Adrenal gland (tissue), 5 donors: ENCODE measurements at regions not wholly inside any gene's neighbourhood (a gene's known extent, or its start where the extent isn't known, plus 50 kb on each side); places are given as distances from the start of the nearest gene placed in this dataset.

Experiments
- POLR2A ChIP-seq, 2 donors: fragments of 450-650 bp; IDR thresholded peaks; one replicate each; pipeline ENCODE4 v1.6.1; 2017; ENCODE audit warnings: antibody characterized with exemption in 2 of 2, mild to moderate bottlenecking in 2 of 2, moderate library complexity in 1 of 2
- TF ChIP-seq, protein P1 (sequence below), 6 experiments: fragments of 450-650 bp in 4 of 6; fragments of 200-600 bp in 2 of 6; sonication (generic) in 1 of 6; IDR thresholded peaks; 1 replicate in 5 of 6; 2 replicates in 1 of 6; pipeline versions ENCODE4 v1.5.1 to v1.8.0; 2016 to 2021; ENCODE audit warnings: antibody characterized with exemption in 6 of 6, mild to moderate bottlenecking in 2 of 6, moderate library complexity in 1 of 6
- donor health status: DM: no; HTN: no; CAD: no.

- TF ChIP-seq, protein P1, sequence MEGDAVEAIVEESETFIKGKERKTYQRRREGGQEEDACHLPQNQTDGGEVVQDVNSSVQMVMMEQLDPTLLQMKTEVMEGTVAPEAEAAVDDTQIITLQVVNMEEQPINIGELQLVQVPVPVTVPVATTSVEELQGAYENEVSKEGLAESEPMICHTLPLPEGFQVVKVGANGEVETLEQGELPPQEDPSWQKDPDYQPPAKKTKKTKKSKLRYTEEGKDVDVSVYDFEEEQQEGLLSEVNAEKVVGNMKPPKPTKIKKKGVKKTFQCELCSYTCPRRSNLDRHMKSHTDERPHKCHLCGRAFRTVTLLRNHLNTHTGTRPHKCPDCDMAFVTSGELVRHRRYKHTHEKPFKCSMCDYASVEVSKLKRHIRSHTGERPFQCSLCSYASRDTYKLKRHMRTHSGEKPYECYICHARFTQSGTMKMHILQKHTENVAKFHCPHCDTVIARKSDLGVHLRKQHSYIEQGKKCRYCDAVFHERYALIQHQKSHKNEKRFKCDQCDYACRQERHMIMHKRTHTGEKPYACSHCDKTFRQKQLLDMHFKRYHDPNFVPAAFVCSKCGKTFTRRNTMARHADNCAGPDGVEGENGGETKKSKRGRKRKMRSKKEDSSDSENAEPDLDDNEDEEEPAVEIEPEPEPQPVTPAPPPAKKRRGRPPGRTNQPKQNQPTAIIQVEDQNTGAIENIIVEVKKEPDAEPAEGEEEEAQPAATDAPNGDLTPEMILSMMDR (IDR thresholded peaks at IDR 0.05), result no peak
- TF ChIP-seq POLR2A (IDR thresholded peaks at IDR 0.05), result no peak
Observed at GRCh38 chr10:81502677-81503359, 372.2 kb upstream of the NRG3 start.
